IPS DF 6.9 (cell line): ENCODE measurements at regions not wholly inside any gene's neighbourhood (a gene's known extent, or its start where the extent isn't known, plus 50 kb on each side); places are given as distances from the start of the nearest gene placed in this dataset.

Experiments used
- DNase-seq: peaks from one replicate; pipeline ENCODE4 v3.0.0-alpha.2; 2013; ENCODE audit warnings: low read depth, low spot score
- H3K27ac ChIP-seq: one replicate; pipeline ENCODE4 v1.5.1; 2013; ENCODE audit warnings: low read length, control low read depth
- H3K27me3 ChIP-seq: 2 replicates; pipeline ENCODE4 v1.6.1; 2013; ENCODE audit warnings: mild to moderate bottlenecking, low read length; ENCODE audit not compliant: control insufficient read depth, insufficient read depth
- H3K36me3 ChIP-seq: 2 replicates; pipeline ENCODE4 v1.6.1; 2013; ENCODE audit warnings: low read length; ENCODE audit not compliant: control insufficient read depth, insufficient read depth
- H3K4me1 ChIP-seq: 2 replicates; pipeline ENCODE4 v1.6.1; 2013; ENCODE audit warnings: low read length; ENCODE audit not compliant: control insufficient read depth, insufficient read depth
- H3K4me3 ChIP-seq: 2 replicates; pipeline ENCODE4 v1.5.1; 2013; ENCODE audit warnings: mild to moderate bottlenecking, low read length
- H3K9me3 ChIP-seq: 2 replicates; pipeline ENCODE4 v1.6.1; 2013; ENCODE audit warnings: low read length, inconsistent platforms; ENCODE audit not compliant: control insufficient read depth, insufficient read depth
- WGBS: extraction: QIAGEN DNeasy Blood & Tissue Kit; methylation state at CpG from one replicate; pipeline ENCODE4 v1.1.7; 2013; ENCODE audit warnings: mixed read lengths, missing lambda C conversion rate; ENCODE audit not compliant: insufficient read length, insufficient coverage; 5-methylcytosine and 5-hydroxymethylcytosine counted together

- no peak for DNase-seq
- no peak overlapping the region for H3K4me3 ChIP-seq
- no peak overlapping the region for H3K27ac ChIP-seq
- no peaks in the 10 kb centered on the region for H3K9me3 ChIP-seq
- H3K36me3 ChIP-seq = no peaks in the 10 kb centered on the region
- H3K27me3 ChIP-seq = no peaks in the 10 kb centered on the region
- H3K4me1 ChIP-seq = no peaks in the 10 kb centered on the region
Observed at GRCh38 chr4:126216611-126217010, 901.9 kb downstream of the FAT4 start.

DNA sequence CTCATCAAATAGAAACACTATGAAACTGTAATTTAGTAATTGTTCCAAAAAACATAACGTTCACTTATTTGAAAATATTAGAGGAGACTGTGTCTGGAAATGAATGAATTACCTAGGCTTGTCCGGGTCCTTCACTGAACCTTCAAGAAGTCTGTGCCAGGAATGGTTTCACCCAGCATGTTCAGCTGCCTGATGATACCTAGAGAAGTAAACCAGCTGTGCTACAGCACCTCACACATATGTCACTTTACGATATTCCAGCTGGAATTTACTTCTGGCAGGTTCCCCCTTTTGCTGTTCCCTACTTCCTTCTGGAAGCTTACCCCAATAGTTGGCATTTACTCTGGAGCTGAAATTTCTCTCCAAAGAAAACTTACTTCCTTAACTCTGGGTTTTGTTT lies 906.5 kb downstream of the FAT4 start:
- H3K4me3 ChIP-seq = no peak overlapping the region
- no peaks in the 10 kb centered on the region for H3K27me3 ChIP-seq
- no peaks in the 10 kb centered on the region for H3K4me1 ChIP-seq
- H3K36me3 ChIP-seq = no peaks in the 10 kb centered on the region
- no peak overlapping the region for H3K27ac ChIP-seq
- no CpG with 5 or more reads among the region's 3 CpGs for WGBS
- no peak for DNase-seq
- no peaks in the 10 kb centered on the region for H3K9me3 ChIP-seq

DNA sequence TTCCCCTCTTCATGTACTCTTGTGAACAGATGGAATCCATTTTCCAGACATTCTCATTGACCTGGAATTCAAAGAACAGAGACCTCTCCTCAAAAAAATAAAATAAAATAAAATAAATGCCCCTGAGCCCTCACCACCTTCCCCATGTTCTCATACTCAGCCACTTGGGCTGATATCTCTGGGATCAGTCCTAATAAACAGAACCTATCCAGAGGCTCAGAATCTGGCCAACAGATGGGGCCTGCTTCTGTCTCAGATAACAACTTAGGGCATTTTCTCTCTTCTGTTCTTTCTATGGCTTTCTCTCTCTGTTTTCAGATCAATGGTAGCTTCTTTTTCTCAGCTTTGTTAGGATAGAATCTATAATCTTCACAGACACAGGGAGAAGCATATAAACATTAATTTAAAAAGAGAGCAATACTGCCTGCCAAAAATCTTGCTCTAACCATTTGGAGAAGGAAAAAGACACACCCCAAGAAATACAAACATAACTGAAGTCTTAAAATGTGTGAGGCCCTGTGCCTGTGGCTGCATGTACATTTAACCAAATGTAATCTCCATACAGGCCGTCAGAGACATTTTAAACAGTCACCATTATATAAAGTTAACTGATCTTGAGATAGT lies 907.1 kb downstream of the FAT4 start:
- H3K4me3 ChIP-seq = no peak overlapping the region
- no peaks in the 10 kb centered on the region for H3K4me1 ChIP-seq
- no CpG with 5 or more reads among the region's 1 CpG for WGBS
- H3K27me3 ChIP-seq = no peaks in the 10 kb centered on the region
- H3K27ac ChIP-seq = no peak overlapping the region
- no peak for DNase-seq
- no peaks in the 10 kb centered on the region for H3K36me3 ChIP-seq
- no peaks in the 10 kb centered on the region for H3K9me3 ChIP-seq

- H3K27me3 ChIP-seq = no peaks in the 10 kb centered on the region
- no peak for DNase-seq
- no peak overlapping the region for H3K4me3 ChIP-seq
- H3K9me3 ChIP-seq = no peaks in the 10 kb centered on the region
- H3K27ac ChIP-seq = no peak overlapping the region
- WGBS = no CpG with 5 or more reads among the region's 2 CpGs
- H3K36me3 ChIP-seq = no peaks in the 10 kb centered on the region
- no peaks in the 10 kb centered on the region for H3K4me1 ChIP-seq
Observed at GRCh38 chr4:126223784-126224407, 909.1 kb downstream of the FAT4 start.

GRCh38 chr4:126227428-126227827 lies 912.7 kb downstream of the FAT4 start:
- no peak overlapping the region for H3K4me3 ChIP-seq
- no CpG with 5 or more reads among the region's 4 CpGs for WGBS
- no peak overlapping the region for H3K27ac ChIP-seq
- H3K4me1 ChIP-seq = no peaks in the 10 kb centered on the region
- H3K9me3 ChIP-seq = no peaks in the 10 kb centered on the region
- no peak for DNase-seq
- H3K36me3 ChIP-seq = no peaks in the 10 kb centered on the region
- no peaks in the 10 kb centered on the region for H3K27me3 ChIP-seq

DNA sequence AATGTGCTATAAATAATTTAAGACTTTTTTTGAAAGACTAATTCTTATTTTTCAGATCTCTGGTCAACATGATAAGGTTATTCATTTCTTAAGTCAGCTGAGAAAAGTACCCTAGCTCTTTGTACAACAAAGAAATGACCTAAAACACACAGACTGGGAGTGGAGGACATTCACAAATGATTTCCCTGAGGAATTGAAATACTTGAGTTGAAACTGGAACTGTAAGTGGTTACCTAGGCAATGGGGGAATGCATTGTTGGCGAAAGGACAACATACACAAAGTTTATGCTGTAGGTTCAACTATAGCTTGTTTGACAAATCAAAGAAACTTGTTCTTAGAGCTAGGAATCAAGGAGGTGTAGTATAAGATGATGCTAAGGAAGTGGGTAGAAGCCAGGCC lies 915.5 kb downstream of the FAT4 start:
- no peak overlapping the region for H3K4me3 ChIP-seq
- no peak for DNase-seq
- WGBS = no CpG with 5 or more reads among the region's 1 CpG
- H3K4me1 ChIP-seq = no peaks in the 10 kb centered on the region
- no peak overlapping the region for H3K27ac ChIP-seq
- H3K9me3 ChIP-seq = no peaks in the 10 kb centered on the region
- no peaks in the 10 kb centered on the region for H3K36me3 ChIP-seq
- no peaks in the 10 kb centered on the region for H3K27me3 ChIP-seq

- no peaks in the 10 kb centered on the region for H3K27me3 ChIP-seq
- DNase-seq = no peak
- no CpG with 5 or more reads among the region's 2 CpGs for WGBS
- H3K36me3 ChIP-seq = no peaks in the 10 kb centered on the region
- no peaks in the 10 kb centered on the region for H3K9me3 ChIP-seq
- no peak overlapping the region for H3K4me3 ChIP-seq
- no peak overlapping the region for H3K27ac ChIP-seq
- H3K4me1 ChIP-seq = no peaks in the 10 kb centered on the region
Observed at GRCh38 chr4:126233483-126233882, 918.7 kb downstream of the FAT4 start.

DNA sequence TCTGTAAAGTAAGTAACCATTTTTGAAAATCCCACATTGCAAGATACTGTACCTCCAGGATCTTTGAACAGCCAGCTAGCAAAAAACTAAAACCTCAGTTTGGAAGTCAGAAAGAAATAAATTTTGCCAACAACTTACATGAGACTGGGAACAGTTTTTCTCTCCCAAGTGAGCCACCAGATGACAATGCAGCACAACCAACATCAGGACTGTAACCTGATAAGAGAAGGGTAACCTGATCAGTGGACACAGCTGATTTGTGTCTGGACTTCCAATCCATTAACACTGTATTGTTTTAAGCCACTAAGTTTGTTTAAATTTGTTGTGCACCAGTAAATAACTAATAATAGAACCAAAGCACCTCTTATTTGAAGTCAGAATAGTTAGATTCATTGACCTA lies 923.3 kb downstream of the FAT4 start:
- Histone ChIP-seq H3K27ac (no peak overlapping the region), H3K27me3 (no peaks in the 10 kb centered on the region), H3K9me3 (no peaks in the 10 kb centered on the region), H3K4me3 (no peak overlapping the region), H3K4me1 (no peaks in the 10 kb centered on the region), H3K36me3 (no peaks in the 10 kb centered on the region)
- DNase-seq = no peak

- H3K27me3 ChIP-seq = no peaks in the 10 kb centered on the region
- H3K4me1 ChIP-seq = no peaks in the 10 kb centered on the region
- DNase-seq = no peak
- H3K36me3 ChIP-seq = no peaks in the 10 kb centered on the region
- no peak overlapping the region for H3K4me3 ChIP-seq
- H3K9me3 ChIP-seq = no peaks in the 10 kb centered on the region
- no CpG with 5 or more reads among the region's 2 CpGs for WGBS
- no peak overlapping the region for H3K27ac ChIP-seq
Observed at GRCh38 chr4:126241634-126242033, 926.9 kb downstream of the FAT4 start.

DNA sequence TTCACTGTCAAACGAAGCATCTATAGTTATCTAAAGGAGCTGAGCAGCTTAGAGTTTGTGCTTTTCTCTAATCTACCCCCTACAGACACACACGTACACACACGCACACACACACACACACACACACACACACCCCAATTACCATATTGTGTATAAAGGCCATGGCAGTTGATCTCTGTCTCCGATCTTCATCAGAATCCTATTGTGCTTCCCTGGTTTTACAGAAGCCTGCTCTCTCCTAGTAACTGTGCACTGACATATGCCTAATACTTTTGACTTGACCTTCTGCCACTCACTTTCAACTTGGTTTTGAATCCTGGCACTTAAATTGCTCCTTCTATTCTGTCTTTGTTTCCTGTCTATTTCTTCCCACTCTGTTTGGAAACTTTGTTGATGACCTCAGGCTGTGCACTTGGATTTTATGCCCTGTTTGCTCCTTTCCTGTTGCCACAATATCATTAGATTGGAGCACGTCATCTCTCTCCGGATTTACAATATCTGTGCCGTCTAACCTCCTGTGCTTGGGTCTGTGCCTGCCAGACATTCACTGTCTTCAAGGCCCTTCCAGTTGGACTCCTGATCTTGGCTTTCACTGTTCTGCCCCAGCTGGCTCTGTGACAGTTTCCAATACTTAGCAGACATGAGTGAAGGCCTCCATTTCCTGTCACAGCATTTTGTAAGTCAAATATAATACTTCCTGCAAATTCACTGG lies 928.1 kb downstream of the FAT4 start:
- Histone ChIP-seq H3K27ac (no peak overlapping the region), H3K36me3 (no peaks in the 10 kb centered on the region), H3K4me3 (no peak overlapping the region), H3K4me1 (no peaks in the 10 kb centered on the region), H3K27me3 (no peaks in the 10 kb centered on the region), H3K9me3 (no peaks in the 10 kb centered on the region)
- WGBS = no CpG with 5 or more reads among the region's 7 CpGs
- no peak for DNase-seq

DNA sequence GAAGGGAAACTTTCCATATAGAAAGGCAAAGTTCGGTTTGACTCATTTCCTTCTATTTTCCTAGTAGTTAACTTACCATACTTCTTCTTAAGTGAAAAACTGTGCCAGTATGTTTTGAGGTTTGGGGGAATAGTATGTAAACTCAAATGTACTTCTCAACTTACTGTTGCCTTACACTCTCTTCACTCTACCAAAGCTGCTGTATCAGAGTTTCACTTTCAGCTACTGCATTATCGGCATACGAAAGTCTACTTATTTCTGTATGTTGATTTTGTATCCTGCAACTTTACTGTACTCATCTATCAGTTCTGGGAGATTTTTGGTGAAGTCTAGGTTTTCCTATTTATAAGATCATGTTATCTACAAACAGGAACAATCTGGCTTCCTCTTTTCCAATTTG lies 932.7 kb downstream of the FAT4 start:
- Histone ChIP-seq H3K4me1 (no peaks in the 10 kb centered on the region), H3K27me3 (no peaks in the 10 kb centered on the region), H3K4me3 (no peak overlapping the region), H3K36me3 (no peaks in the 10 kb centered on the region), H3K27ac (no peak overlapping the region), H3K9me3 (no peaks in the 10 kb centered on the region)
- WGBS = no CpG with 5 or more reads among the region's 3 CpGs
- no peak for DNase-seq
